Muscle layer of duodenum (tissue), 2 donors: ENCODE measurements at regions not wholly inside any gene's neighbourhood (a gene's known extent, or its start where the extent isn't known, plus 50 kb on each side); places are given as distances from the start of the nearest gene placed in this dataset.

ENCODE experiments used
- H3K27ac ChIP-seq: one replicate; pipeline ENCODE4 v1.7.0; 2013; ENCODE audit warnings: mild to moderate bottlenecking, low read length
- H3K27me3 ChIP-seq: one replicate; pipeline ENCODE4 v1.7.0; 2013; ENCODE audit warnings: low read depth, mild to moderate bottlenecking, control low read depth, low read length
- H3K36me3 ChIP-seq, 2 donors: one replicate each; pipeline ENCODE4 v1.7.0; 2013; ENCODE audit warnings: low read length in 2 of 2, control low read depth in 1 of 2, mild to moderate bottlenecking in 1 of 2; ENCODE audit not compliant: insufficient read depth in 2 of 2, control insufficient read depth in 1 of 2
- H3K4me1 ChIP-seq, 2 donors: one replicate each; pipeline ENCODE4 v1.7.0; 2013; ENCODE audit warnings: low read length in 2 of 2, mild to moderate bottlenecking in 2 of 2, control low read depth in 1 of 2, moderate library complexity in 1 of 2; ENCODE audit not compliant: insufficient read depth in 2 of 2, control insufficient read depth in 1 of 2
- H3K4me3 ChIP-seq, 2 donors: one replicate each; pipeline ENCODE4 v1.7.0; 2013; ENCODE audit warnings: low read length in 2 of 2, low read depth in 1 of 2, mild to moderate bottlenecking in 1 of 2
- H3K9me3 ChIP-seq, 2 donors: one replicate each; pipeline ENCODE4 v1.7.0; 2013; ENCODE audit warnings: low read length in 2 of 2, control low read depth in 1 of 2, mild to moderate bottlenecking in 1 of 2; ENCODE audit not compliant: control insufficient read depth in 1 of 2
- donor health status: healthy.

DNA sequence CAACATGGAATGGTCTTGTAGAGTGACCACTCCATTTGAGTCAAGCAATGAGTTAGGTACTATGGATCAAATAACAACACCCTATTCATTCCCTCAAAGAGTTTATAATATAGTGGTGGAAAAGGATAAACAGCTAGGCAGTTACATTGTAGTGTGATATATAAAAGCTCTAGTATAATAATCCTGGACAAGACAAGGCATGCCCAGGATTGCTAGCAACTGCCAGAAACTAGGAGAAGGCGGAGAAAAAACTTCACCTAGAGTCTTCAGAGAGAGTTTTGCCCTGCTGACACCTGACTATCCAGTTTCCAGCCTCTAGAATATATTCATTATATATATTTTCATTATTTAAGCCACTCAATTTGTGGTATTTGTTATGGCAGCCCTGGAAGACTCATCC is 530.6 kb downstream of the KLF12 start:
- Histone ChIP-seq H3K36me3 (no peaks in the 10 kb centered on the region), H3K27ac (no peak overlapping the region), H3K4me3 (no peak overlapping the region), H3K4me1 (no peaks in the 10 kb centered on the region), H3K27me3 (no peaks in the 10 kb centered on the region), H3K9me3 (peaks cover 0 to 2% of the 10 kb centered on the region in 2 donors)

DNA sequence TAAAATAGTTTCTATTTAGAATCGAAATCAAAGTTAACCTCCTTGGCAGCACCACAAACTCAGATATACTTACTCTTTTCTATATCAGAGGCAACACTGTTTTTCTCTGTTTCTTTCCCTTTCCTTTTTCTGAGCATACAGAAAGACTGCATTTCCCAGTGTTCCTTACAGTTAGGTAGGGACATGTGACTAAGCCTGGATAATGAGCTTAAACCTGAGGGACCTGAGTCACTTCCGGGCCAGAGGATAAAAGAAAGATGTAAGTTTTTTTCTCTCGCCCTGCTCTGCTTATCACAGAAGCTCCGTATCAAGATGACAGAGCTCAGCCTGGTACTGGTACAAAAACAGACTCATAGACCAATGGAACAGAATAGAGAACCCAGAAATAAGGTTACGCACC is 531.9 kb downstream of the KLF12 start:
- no peak overlapping the region for H3K27ac ChIP-seq
- H3K9me3 ChIP-seq, result peaks cover 0 to 2% of the 10 kb centered on the region in 2 donors
- no peaks in the 10 kb centered on the region for H3K36me3 ChIP-seq
- no peaks in the 10 kb centered on the region for H3K4me1 ChIP-seq
- no peaks in the 10 kb centered on the region for H3K27me3 ChIP-seq
- H3K4me3 ChIP-seq, result no peak overlapping the region

DNA sequence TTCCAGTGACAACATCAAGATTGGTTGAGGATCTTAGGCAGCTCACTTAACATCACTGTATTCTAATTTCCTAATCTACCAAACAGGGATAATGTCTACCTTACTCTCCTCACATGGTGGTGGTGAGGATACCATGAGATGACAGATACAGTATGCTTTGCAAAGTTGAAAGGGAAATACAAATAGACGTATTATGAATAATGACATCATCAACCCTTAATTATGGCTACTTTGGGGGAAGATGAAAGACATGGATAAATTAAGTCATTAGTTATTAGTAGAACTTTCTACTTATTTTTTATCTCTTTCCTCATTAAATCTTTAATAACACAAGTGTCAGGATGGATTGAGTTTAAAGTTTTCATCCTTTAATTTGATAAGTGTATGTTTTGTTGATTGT is 532.5 kb downstream of the KLF12 start:
- Histone ChIP-seq H3K27me3 (no peaks in the 10 kb centered on the region), H3K36me3 (no peaks in the 10 kb centered on the region), H3K4me3 (no peak overlapping the region), H3K4me1 (no peaks in the 10 kb centered on the region), H3K9me3 (peaks cover 0 to 2% of the 10 kb centered on the region in 2 donors), H3K27ac (no peak overlapping the region)

- Histone ChIP-seq H3K36me3 (no peaks in the 10 kb centered on the region), H3K9me3 (peaks cover 0 to 2% of the 10 kb centered on the region in 2 donors), H3K4me1 (no peaks in the 10 kb centered on the region), H3K27me3 (no peaks in the 10 kb centered on the region), H3K4me3 (no peak overlapping the region), H3K27ac (no peak overlapping the region)
These were observed 534.7 kb downstream of the KLF12 start for GRCh38 chr13:73599232-73600128.

GRCh38 chr13:73598020-73598712 is 536.0 kb downstream of the KLF12 start:
- Histone ChIP-seq H3K27me3 (no peaks in the 10 kb centered on the region), H3K9me3 (no peaks in the 10 kb centered on the region), H3K4me1 (no peaks in the 10 kb centered on the region), H3K27ac (no peak overlapping the region), H3K4me3 (no peak overlapping the region), H3K36me3 (no peaks in the 10 kb centered on the region)

- no peaks in the 10 kb centered on the region for H3K4me1 ChIP-seq
- H3K4me3 ChIP-seq, result no peak overlapping the region
- H3K36me3 ChIP-seq, result no peaks in the 10 kb centered on the region
- H3K27me3 ChIP-seq, result no peaks in the 10 kb centered on the region
- H3K9me3 ChIP-seq, result no peaks in the 10 kb centered on the region
- H3K27ac ChIP-seq, result no peak overlapping the region
These were observed 537.6 kb downstream of the KLF5 start for GRCh38 chr13:73596382-73596781.

GRCh38 chr13:73593199-73593765 is 534.5 kb downstream of the KLF5 start:
- Histone ChIP-seq H3K4me1 (no peaks in the 10 kb centered on the region), H3K27me3 (no peaks in the 10 kb centered on the region), H3K27ac (no peak overlapping the region), H3K9me3 (no peaks in the 10 kb centered on the region), H3K36me3 (no peaks in the 10 kb centered on the region), H3K4me3 (no peak overlapping the region)

DNA sequence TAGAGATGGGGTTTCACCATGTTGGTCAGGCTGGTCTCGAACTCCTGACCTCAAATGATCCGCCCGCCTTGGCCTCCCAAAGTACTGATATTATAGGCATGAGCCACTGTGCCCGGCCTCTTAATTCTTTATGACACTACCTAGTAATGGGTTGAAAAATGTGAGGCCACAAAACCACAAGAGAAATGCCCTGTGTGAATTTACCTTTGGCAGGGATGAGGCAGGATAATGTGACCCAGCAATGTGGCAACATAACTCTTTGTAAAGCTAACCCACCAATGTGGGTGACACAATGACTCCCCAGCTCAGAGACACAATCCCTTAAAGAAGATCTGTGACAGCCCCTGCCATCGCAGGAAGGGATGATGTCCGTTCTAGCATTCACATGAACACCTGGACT is 533.1 kb downstream of the KLF5 start:
- Histone ChIP-seq H3K36me3 (no peaks in the 10 kb centered on the region), H3K4me1 (no peaks in the 10 kb centered on the region), H3K4me3 (no peak overlapping the region), H3K27me3 (no peaks in the 10 kb centered on the region), H3K9me3 (no peaks in the 10 kb centered on the region), H3K27ac (no peak overlapping the region)

- no peaks in the 10 kb centered on the region for H3K9me3 ChIP-seq
- H3K4me1 ChIP-seq, result no peaks in the 10 kb centered on the region
- no peaks in the 10 kb centered on the region for H3K36me3 ChIP-seq
- H3K4me3 ChIP-seq, result no peak overlapping the region
- no peaks in the 10 kb centered on the region for H3K27me3 ChIP-seq
- H3K27ac ChIP-seq, result no peak overlapping the region
These were observed 532.0 kb downstream of the KLF5 start for GRCh38 chr13:73590795-73591194.

DNA sequence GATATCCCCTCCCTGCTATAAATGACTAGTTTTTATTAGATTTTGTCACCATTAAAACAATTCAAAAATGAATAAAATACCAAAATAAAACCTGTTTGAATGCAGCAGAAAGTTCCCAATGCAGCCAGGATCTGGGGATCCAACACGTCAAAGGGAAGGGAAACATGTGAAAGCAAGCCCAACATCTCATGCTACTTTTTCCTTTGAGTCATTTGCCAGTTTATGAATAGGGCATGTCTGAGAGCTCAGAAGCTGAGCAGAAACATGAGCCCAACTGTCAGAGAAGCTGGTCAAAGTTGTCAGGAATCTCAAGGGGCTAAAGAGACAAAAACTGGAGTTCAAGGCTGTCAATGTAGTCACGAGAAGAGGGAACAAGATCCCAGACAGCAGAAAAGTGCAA is 526.4 kb downstream of the KLF5 start:
- H3K27ac ChIP-seq, result no peak overlapping the region
- no peaks in the 10 kb centered on the region for H3K36me3 ChIP-seq
- no peak overlapping the region for H3K4me3 ChIP-seq
- H3K27me3 ChIP-seq, result no peaks in the 10 kb centered on the region
- H3K4me1 ChIP-seq, result no peaks in the 10 kb centered on the region
- no peaks in the 10 kb centered on the region for H3K9me3 ChIP-seq

- H3K4me3 ChIP-seq, result no peak overlapping the region
- no peaks in the 10 kb centered on the region for H3K36me3 ChIP-seq
- H3K4me1 ChIP-seq, result no peaks in the 10 kb centered on the region
- H3K9me3 ChIP-seq, result no peaks in the 10 kb centered on the region
- H3K27ac ChIP-seq, result no peak overlapping the region
- H3K27me3 ChIP-seq, result no peaks in the 10 kb centered on the region
These were observed 524.5 kb downstream of the KLF5 start for GRCh38 chr13:73583331-73583730.
